GM20431 (cell line): ENCODE measurements at regions not wholly inside any gene's neighbourhood (a gene's known extent, or its start where the extent isn't known, plus 50 kb on each side); places are given as distances from the start of the nearest gene placed in this dataset.
"Not testable (repeated sequence)": the region's sequence is repeated elsewhere in the genome, so short reads cannot be mapped to it uniquely, and the experiment has no call there.

Experiments
- in situ Hi-C: fragments of 300-500 bp; cut with MseI, MboI; formaldehyde crosslinking; loops from one replicate; pipeline ENCODE4 v1.15.0; 2020; ENCODE audit warnings: low sequenced_read_pairs; ENCODE audit not compliant: unreplicated experiment

DNA sequence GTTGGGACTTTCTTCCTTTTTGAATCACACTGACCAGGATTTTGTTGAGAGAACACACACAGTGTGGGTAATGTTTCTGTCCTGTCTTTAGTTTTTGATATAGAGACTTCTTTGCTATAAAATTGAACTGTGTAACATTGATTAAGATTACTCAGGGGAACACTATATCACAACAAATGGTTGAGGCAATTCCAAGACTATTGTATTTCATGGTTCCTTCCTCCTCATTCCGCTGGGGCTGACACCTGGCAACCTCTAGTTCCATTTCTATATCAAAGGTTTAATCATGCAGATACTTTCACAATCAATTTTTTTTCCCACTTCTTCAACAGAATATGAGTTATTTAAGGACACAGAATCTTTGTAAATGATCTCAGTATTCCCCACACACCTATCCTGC, 182.2 kb downstream of the TAF11L14 start:
- in situ Hi-C loops: no loop called here

DNA sequence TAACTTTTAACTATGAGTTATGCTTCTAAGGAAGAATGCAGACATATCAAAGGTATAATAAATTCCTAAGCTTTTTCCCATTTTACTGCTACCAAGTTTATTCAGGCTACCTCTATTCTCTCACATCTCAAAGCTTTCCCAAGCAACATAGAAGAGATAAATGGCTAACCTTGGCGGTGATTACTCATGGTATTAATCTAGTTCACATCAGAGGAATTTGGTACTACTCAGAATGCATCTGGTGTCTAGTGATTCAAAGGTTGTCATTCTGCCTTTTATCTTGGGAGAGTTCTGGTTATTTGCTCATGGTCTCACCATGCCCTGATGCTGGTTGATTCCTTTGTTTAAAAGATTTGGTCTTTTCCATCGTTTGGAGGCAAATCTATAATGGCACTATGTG, 182.7 kb downstream of the TAF11L14 start:
- in situ Hi-C loops: no loop called here

DNA sequence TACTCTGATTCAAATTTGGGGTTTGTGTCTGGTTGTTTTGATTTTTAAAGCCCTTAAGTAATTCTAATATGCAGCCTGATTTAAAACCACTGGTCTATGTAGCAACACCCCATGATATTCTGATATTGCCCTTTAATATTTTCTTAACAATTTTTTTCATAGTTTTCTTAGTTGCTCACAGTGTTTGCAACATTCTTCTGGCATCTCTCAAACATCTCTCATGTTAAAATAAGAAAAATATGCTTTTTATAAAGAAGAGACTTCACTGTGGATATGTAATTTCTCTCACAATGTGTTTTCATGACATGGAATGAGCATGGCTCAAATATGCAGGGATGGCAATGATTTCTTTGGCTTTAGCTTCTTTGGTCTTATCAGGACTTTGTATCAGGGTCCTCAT, 183.7 kb downstream of the TAF11L14 start:
- in situ Hi-C loops: no loop called here

DNA sequence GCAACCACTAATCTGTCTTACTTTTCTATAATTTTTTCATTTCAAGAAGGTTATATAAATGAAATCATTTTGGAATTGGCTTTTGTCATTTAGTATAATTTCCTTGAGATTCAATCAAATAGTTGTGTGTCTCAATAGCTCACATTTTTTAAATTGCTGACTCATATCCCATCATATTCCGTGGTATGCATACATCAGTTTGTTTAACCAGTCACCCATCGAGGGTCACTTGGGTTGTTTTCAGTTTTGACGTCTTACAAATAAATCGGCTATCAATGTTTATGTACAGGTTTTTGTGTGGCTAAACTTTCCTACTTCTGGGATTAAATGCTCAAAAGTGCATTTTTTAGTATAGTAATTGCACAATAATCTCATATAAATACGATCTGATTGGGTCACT, 185.5 kb downstream of the TAF11L14 start:
- in situ Hi-C loops: no loop called here

DNA sequence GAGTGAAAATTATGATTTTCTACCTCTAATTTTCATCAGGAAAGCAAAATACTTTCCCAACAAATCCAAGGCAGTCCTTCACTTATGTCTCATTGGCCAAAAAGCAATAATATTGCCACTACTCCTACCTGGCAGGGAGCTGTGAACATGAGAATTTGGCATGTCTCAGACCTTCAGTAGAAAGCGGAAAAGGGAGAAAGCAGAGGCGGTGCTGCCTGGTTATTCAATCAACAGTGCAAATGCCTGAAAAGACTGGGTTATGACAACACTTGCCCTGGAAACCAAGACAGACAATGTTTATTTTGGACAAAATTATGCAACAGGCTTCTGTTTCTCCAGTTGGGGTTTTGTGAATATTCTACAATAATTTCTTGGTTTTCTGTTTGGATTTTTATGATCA, 194.4 kb downstream of the TAF11L14 start:
- in situ Hi-C loops: no loop called here

DNA sequence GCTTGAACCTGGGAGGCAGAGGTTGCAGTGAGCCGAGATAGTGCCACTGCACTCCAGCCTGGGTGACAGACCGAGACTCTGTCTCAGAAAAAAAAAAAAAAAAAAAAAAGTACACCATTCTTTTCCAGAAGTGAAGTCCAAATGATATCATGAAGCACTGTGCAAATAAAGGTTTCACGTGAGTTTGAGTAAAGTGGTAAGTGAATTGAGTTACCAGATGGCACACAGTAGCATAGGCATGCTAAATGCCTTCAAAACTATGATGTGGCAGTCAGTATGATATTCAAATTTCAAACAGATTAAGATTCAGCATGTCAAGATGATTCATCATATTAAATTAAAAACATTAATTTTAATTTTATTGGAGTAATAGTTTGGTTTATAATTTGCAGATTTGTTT, 195.2 kb downstream of the TAF11L14 start:
- in situ Hi-C loops: no loop called here

DNA sequence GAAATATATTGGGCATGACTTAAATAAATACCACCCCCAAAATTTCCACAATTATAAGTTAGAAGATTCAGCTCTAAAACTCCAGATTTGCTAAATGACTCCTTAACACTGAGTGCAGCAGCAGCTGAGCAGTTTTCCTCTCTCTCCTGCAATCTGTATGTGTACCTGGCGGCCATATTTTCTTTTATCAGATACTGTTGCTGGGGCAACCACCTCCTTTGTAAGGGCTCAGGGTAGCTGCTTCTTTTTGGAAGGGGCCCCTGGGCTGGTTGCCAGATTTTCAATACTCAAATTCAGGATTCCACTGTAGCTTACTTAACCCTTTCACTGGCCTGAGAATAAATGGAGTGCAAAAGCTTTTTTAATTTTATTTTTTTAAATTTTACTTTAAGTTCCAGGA, 197.0 kb downstream of the TAF11L14 start:
- in situ Hi-C loops: no loop called here

DNA sequence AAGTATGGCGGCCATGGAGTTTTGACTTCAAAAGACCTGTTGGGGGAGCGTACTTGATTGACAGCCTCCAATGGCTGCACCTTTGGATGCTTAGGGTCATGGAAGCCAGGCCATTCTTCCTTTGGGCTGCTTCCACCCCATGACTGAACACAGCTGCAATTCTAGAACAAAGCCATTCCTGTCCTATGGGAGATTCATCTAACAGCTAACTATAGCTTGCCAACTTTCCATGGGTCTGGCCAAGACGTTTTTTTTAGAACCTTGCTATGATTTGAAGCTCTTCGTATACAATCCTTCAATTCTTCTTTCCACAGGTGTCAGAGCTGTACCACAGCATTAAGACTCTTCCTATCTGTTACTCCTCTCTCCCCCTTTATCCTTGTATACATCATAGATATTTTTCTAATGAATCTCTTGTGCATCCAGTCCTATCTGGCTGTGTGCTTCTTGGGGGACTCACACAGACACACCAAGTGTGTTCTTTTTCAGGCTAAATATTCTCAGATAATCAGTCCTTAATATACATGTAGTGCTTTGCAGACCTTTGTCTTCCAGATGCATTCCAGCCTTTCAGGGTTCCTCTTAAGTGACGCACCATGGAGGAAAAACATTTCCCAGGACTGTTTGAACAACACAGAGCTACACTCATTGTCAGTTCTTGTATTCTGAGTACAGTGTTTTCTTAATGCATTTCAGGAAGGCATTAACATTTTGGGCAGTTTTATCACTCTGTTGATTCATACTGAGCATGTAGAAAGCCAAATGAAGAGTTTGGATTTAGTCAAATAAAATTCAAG, 198.9 kb downstream of the TAF11L14 start:
- in situ Hi-C loops: no loop called here

DNA sequence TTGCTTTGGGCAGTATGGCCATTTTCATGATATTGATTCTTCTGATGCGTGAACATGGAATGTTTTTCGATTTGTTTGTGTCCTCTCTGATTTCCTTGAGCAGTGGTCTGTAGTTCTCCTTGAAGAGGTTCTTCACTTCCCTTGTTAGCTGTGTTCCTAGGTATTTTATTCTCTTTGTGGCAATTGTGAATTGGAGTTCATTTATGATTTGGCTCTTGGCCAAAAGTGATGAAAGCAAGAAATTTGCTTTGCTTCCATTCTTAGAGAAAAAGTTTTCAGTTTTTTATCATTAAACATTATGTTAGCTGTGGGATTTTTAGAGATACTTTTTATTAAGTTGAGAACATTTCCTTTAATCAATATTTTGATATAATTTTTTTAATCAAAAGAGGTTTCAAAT, 203.5 kb downstream of the TAF11L14 start:
- in situ Hi-C loops: no loop called here

DNA sequence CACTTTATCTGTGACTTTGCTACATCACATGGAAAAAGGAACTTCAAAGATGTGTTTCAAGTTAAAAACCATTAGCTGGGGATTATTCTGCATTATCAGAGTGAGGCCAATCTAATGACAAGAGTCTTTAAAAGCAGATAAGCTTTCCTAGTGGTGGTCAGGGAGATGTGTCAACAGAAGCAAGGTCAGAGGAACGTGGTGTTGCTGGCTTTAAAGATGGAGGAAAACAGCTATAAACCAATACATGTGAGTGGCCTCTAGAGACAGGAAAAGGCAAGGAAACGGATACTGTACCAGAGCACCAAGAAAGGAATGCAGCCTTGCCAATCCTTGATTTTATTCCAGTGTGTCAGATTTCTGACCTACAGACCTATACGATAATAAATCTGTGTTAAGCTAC, 204.2 kb downstream of the TAF11L14 start:
- in situ Hi-C loops: no loop called here

DNA sequence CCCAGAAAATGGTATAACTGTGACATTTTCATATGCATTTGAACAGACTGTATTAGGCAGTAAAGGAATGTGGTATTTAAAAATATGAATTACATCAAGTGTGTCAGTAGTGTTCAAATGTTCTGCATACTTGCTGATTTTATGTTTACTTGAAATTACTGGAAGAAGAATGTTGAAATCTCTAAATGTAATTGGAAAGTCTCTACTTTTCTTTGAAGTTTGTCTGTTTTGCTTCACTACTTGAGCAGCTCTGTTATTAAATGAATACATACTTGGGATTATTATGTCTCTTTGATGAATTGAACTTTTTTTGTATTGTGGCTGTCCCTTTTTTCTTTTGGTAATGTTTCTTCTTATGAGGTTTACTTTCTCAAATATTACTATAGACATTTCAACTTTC, 205.6 kb downstream of the TAF11L14 start:
- in situ Hi-C loops: no loop called here

DNA sequence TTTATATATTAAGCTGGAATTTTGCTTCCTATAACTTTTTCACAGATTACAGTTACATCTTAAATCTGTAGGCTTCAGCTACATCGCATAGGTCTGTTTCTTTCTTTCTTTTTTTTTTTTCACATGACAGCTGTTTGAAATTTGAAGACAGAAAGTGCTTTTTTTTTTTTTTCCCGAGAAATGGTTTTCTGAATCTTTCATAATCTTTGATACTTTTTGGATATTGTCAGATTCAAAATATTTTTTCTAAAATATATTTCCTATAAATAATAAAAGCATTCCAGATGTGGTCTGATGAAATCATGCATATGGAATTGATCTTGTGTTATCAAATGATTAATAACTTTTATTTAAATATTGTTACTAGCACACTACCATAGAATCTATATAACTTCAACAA, 212.2 kb downstream of the TAF11L14 start:
- in situ Hi-C loops: no loop called here

DNA sequence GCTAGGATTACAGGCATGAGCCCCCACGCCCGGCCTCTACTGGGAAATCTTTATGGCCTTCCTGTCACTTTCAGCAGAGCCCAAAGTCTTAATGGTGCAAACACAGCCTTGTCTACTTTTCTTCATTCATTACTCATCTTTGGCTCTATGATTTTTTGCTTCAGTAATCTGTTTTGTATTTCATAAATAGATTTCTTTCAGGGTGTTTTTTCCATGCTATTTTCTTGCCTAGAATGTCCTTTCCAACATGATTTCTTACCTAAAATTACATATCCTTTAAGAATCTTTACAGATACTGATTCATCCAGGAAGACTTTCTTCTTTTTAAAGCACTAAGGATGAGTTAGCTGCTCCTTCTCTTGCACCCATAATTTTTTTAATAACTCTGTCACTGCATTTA, 213.0 kb downstream of the TAF11L14 start:
- in situ Hi-C loops: no loop called here

DNA sequence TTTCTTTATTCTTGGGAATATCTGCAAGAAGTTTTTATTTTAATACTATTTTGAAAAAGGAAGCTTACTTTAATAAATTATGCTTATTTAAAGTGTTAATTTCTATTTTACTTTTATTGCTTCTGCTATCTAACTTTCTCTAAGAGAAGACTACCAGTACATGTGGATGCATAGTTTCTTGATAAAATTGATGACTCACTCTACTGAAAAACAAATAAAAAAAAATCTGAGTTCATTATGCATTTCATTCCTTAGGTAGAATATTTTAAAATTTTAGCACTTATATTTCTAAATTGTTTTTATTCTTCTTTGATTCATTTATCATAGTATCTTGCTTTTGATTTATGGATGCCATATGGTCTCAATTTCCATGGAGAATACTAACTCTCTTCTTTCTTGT, 217.9 kb downstream of the TAF11L14 start:
- in situ Hi-C loops: no loop called here

DNA sequence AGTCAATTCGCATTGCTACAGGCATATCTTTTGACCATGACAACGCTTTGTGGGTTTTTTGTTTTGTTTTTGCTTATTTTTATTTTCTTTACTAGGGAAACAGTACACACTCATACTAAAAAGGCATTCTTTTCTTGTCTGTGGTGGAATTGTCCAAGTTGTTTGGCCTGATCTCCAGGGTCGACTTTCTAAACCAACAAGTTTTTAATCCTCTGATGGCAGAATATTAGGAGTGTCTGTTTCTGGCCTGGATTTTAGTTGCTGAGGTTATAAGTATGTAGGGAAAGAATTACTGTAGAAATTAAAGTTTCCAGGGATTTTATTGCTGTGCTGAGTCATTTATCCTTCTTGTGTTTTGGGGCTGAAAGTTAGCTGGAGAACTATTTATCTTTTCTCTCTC, 218.5 kb downstream of the TAF11L14 start:
- in situ Hi-C loops: no loop called here

DNA sequence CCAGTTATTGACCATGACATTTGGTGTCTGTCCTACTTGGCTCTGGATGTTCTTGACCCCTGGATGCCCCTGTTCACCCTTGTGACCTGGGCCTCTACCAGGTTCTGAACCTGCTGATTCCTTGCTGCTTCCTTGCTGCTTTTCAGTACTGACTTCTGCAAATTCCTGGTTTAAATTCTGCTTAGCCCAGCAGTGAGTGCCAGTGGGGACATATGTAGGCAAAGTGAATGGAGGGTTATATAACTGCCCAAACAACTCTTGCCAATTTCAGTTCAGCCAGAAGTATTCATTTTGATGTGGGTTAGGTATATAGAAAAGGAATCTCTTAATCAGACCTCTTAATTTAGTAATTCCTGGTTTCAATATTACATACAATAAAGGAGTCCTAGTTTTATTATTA, 220.6 kb downstream of the TAF11L14 start:
- in situ Hi-C loops: no loop called here

DNA sequence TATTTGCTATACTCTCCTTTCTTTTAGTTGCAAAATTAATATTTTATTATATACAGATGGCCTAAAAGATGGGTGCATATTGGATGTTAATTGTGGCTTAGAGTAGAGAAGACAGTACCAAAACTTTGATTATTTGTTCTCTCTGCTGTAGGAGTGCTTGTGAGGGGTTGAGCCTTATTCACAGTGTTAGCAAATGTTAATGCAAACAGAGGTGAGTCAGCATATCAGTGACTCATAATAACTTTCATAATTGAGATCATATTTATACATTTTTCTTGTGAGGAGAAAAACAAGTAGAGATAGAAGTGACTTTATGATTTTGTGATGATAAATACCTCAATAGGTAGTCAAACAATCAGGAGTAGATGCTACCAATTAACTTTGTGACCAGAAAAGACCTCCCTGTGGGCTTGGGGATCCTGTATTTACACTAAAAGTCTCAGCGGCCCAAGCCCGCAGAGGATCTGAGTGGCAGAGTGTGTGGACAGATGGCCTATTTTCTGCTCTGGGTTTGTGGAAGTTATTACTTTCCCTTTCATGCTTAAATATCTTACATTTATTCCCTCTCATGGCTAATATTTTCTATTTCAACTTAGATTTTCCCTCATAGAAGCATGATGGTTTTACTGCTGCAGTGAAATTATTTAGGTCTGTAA, 226.5 kb downstream of the TAF11L14 start:
- in situ Hi-C loops: no loop called here

DNA sequence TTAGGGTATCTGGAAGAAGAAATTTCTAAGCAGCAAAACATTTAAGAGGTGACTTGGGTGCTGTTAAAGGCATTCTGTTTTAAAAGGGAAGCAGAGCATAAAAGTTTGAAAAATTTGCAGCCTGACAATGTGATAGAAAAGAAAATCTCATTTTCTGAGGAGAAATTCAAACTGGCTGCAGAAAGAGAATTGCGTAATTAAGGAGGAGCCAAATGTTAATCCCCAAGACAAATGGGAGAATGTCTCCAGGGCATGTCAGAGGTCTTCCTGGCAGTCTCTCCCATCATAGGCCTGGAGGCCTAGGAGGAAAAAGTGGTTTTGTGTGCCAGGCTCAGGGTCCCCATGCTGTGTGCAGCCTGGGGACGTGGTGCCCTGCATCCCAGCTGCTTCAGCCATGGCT, 230.6 kb downstream of the TAF11L14 start:
- in situ Hi-C loops: not testable (repeated sequence)

DNA sequence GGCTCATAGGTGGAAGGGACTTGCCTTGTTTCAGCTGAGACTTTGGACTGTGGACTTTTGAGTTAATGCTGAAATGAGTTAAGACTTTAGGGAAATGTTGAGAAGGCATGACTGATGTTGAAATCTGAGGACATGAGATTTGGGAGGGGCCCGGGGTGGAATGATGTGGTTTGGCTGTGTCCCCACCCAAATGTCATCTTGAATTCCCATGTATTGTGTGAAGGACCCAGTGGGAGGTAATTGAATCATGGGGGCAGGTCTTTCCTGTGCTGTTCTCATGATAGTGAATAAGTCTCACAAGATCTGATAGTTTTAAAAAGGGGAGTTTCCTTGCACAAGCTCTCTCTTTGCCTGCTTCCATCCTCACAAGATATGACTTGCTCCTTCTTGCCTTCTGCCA, 231.7 kb downstream of the TAF11L14 start:
- in situ Hi-C loops: not testable (repeated sequence)

DNA sequence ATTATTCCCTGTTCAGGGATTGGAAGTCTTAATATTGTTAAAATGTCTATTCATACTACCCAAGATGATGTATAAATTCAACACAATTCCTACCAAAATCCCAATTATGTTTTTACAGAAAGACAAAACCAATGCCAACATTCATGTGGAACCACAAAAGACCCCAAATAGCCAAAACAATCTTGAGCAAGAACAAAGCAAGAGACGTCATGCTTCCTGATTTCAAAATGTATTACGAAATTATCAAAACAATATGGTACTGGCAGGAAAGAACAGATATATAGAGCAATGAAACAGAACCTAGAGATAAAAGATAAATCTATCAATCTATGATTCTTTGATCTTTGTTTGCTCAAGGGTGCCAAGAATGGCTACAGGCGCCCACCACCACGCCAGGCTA, 237.9 kb downstream of the TAF11L14 start:
- in situ Hi-C loops: no loop called here

DNA sequence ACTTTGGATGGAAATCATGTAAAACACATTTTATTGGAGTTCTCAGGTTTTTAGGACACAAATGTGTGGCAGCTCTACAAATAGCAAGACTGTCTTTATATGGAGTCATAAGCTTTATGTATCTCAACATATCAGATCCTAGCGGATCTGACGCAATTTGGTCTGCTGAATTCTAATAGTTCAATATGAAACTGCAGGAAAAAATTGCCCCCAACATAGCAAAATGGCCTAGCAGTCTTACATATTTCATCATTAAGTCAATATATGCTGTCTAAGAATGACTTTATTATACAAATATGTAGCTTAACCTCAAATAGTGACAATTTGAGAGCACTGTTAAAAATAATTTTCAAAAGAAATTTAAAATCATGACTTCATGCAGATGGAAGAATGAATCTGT, 244.3 kb downstream of the TAF11L14 start:
- in situ Hi-C loops: no loop called here

DNA sequence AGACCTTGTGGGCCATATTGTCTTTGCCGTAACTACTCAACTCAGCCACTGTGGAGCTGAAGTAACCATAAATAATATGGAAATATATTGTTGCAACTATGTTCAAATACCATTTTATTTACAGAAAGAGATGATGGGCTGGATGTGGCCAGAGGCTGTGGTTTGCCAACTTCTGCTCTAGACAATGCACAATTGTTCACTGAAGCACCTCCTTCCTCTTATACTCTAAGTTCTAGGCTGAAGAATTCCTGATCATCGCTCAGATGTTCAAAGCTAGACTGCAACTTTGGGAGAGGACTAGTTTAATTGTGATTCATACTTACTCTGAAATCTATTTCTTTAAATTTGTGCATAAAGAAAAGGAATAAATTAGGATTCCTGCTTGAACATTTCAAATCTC, 245.0 kb downstream of the TAF11L14 start:
- in situ Hi-C loops: no loop called here
